GM19043 (cell line): ENCODE measurements at regions not wholly inside any gene's neighbourhood (a gene's known extent, or its start where the extent isn't known, plus 50 kb on each side); places are given as distances from the start of the nearest gene placed in this dataset.

ENCODE experiments used
- ATAC-seq: cut with Tn5 transposase; IDR thresholded peaks from one replicate; pipeline ENCODE4 v1.9.1; 2021; ENCODE audit warnings: low read depth; ENCODE audit not compliant: unreplicated experiment

GRCh38 chr13:107367258-107367657 is 799.3 kb upstream of the ARGLU1 start:
- ATAC-seq = no peak

DNA sequence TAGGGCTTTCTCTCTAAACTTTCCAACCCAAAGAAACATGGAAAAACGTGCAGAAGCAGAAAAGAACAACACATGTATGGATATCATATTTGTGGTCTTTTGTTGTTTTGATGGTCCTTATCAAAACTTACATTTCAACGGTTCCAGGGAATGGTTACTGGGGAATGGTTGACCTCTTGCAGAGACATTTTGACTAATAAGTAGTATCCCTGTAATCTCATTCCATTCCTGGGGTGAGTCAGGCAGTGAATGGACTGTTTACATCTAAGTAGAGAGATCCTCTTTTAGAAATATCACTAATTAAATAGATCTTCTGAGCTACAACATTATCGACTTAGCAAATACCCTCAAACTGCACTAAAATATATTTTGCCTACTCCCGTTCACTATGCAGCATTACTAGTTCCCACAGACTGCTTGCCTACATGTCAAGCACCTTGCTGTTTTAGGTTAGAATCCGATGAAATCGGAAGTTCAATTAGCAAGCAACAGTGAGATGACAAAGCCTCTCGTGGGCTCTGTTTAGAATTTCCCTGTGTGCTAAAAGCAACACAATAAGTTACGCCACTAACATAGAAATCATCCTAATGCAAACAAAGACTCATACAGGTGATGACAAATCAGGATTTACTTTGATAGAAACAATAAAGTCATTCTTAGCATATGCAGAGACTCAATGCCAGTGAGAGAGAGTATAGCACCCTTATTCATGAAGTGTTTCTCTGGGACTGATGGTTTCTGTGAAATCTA is 797.7 kb upstream of the ARGLU1 start:
- ATAC-seq = no peak

DNA sequence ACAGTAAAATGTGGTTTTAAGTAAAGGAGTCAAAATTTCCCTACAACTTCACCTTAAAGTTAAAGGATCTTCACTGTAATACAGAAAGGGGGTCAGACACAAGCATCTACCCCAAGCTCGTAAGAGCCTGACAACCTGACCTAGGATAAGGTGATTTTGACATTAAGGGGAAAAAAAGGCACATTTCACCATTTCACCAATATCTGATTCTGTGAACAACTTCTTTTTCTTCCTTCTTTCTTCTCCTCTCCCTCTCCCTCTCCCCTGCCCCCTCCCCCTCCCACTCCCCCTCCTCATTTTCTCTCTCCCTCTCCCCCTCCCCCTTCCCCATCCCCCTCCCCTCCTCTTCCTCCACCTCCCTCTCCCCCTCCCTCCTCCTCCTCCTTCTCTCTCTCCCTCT is 796.7 kb upstream of the ARGLU1 start:
- ATAC-seq = no peak

- no peak for ATAC-seq
Observed at GRCh38 chr13:107361666-107362065, 793.7 kb upstream of the ARGLU1 start.

GRCh38 chr13:107360010-107360409 is 792.1 kb upstream of the ARGLU1 start:
- ATAC-seq = no peak

DNA sequence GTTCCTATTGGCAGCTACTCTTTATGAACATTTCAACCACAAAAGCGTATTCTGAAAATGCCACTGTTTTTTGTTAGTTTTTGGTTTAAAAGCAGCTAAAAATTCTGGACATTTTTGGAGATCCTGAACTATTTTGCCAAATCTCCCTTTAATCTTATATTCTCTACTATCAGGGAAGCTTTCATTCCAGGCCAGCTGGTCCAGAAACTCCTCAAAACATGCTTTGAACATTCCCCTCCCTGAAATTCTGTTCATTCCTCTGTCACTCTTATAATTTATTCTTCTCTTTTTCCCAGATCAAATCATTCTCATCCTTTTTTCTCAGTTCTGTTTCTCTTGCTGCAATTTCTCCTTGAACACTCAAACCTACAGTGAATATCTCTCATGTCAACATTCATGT is 790.9 kb upstream of the ARGLU1 start:
- no peak for ATAC-seq

GRCh38 chr13:107351305-107351704 is 783.4 kb upstream of the ARGLU1 start:
- no peak for ATAC-seq

DNA sequence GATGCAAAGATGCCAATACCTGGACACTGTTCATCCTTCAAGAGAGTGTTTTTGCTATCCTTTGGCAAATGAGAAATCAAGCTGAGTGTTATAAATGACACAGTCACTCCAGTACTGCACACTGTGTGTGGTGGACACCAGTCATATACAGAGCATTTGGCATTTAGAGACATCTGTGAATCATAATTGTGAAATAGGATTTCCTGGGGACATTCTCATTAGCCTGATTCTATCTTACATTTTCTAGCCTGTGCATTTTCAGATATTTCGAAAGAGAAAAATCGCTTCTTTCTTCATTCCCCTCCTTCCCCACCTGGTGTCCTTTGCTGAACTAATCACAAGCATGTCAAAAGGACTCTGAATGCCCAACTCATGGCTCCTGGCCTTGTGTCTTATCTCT is 781.0 kb upstream of the ARGLU1 start:
- ATAC-seq = no peak

DNA sequence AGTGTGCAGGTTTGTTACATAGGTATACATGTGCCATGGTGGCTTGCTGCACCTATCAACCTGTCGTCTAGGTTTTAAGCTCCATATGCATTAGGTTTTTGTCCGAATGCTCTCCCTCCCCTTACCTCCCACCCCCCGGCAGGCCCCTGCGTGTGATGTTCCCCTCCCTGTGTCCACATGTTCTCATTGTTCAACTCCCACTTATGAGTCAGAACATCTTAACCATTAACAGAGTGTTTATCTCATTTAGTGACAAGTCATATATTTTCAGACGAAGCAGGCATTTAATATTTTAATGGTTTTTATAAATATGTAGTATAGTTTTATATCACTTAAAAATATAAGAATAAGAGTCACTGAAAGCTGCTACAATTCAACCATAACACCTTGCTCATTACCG is 780.5 kb upstream of the ARGLU1 start:
- ATAC-seq = no peak

DNA sequence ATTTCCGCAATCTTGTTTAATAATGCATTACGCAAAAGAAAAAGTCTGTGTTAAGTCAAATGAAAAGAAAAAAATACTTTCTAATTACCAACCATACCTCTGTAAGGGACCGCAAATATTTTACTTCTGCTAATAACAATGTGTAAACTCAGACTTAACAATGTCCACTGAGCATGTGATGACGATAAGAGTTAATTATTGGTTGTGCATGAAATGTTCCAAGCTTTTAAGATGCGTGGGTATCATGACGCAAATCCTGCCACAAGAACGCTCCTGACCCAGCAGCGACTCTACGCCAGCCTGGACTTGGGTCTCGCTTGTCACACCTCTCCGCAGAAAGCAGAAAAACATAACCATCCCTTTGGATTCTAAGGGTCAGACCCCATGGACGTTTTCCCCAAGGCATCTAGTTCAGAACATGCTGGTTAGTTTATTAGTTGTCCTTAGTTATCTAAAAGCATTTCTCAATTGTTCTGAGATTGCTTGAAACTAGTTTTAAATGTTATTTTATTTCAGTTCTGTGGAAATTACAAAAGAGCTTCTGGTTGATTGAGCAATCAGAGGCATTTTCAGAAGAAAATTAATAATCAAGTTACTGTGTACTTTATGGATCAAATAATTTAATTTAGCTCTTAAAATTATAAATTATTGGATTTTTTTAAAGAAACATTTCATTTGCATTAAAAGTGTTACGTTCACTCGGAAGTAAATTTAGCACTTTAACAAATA is 779.9 kb upstream of the ARGLU1 start:
- no peak for ATAC-seq

DNA sequence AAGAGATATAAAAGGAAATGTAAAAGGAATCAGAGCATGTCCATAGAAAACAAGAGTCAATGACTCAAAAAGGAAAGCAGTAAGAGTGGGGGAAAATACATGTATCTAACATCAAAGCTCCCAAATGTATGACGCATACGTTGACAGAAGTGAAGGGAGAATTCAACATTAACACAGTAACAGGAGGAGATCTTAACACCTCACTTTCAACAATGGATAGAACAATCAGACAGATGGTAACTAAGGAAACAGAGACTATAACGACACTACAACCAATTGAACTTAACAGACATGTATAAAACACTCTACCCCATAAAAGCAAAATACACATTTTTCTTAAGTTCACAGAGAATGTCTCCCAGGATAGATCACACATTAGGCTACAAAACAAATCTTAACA is 774.8 kb upstream of the ARGLU1 start:
- no peak for ATAC-seq

DNA sequence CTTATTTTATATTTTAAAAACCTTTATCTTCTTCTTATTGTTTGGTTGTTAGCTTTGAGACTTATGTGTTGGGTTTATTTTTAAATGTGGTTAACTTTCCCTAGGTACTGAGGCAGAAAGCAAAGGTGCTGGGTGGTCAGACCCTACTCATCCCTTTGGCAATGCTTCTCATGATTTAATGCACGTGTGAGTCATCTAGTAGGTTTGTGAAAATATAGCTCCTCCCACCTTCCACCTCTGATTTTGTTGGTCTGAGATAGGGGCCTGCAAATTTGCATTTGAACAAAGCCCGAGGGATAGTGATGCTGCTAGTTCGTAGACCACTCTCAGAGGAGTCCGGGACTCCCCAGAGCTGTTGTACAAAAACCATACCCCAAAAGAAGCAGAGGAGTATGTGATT is 771.3 kb upstream of the ARGLU1 start:
- no peak for ATAC-seq

- no peak for ATAC-seq
Observed at GRCh38 chr13:107332188-107332587, 764.3 kb upstream of the ARGLU1 start.

GRCh38 chr13:107331359-107331758 is 763.4 kb upstream of the ARGLU1 start:
- no peak for ATAC-seq

DNA sequence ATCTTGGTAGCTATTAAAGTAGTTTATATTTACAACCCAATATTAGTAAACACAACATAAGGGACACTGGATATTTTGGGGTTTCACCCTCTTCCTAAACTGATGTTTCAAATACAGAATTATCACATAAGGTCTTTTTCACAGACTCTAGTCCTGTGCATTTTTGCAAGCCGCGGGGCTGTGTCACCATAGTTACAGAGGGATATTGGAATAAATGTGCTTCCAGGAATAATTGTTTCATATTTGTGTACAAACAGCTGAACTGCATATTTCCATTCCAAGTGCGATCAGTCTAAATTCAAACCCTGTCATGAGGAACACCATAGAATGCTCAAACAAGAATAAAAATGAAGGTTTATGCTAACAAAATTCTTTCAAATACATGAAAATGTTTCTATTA is 762.5 kb upstream of the ARGLU1 start:
- no peak for ATAC-seq

DNA sequence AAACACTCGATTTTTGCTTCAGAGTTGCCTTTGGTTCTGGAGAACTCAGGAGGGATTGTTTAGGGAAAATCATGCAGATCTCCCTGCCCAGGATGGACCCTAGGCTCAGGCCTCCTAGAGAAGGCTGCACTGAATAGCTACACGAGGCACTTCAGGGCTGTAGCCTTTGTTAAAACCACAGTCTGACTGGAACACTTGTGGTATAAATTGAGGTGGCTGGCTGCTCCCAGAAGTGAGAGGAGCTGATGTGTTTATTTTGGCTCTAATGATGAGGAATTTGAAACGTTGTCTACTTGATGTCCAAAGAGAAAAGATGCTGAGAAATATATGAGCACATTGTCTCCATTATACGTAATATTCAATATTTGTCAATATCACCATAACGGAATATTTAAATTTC is 762.1 kb upstream of the ARGLU1 start:
- ATAC-seq = no peak

DNA sequence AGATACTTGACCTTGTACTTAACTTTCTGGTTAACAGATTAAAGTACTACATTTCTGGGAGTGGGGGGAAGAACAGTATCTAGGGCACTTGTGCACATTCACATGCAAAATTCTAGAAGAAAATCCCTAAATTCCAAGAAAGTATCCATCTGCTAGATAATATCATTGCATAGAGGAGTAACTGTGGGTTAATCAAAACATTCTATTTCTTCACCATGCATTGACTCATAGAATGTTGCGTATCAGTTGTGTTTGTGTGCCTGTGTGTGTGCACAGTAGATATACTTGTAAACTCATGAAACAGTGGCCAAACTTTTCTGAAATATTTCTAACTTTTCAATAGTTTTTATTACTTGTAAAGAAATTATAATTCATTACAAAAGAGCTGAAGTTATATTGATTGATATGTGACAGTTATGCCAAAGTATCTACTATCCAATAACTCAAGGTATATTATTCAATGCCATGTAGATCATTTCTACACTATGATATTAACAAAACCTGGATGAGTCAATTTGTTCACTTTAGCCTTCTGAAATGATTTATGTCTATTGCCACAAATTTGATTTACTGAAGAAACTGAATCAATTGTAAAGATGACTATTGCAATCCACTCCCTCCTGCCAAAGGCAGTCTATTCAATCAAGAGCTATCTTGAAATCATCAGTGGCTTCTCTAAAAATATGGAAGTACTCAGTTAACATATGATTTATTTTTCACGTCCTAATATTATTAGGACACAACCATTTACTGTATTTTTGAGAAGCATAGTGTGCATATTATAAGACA is 756.7 kb upstream of the ARGLU1 start:
- ATAC-seq = no peak

DNA sequence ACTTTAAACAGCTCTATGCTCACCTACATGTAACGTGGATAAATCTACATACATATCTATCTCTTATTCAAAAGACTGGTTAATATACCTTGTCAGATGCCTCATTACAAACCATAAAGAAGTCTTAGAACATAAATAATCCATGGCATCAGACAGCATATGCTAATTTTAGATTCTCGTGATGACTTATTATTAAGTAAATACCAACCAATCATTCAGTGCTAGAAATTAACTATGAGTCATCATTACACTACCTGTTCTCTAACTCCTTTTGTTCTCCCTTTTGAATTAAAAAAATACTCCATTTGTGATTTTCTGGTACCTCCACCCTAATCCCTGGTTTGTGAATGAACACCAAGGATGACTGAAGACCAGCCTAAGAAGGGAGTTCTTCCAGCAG is 754.3 kb upstream of the ARGLU1 start:
- ATAC-seq = no peak

DNA sequence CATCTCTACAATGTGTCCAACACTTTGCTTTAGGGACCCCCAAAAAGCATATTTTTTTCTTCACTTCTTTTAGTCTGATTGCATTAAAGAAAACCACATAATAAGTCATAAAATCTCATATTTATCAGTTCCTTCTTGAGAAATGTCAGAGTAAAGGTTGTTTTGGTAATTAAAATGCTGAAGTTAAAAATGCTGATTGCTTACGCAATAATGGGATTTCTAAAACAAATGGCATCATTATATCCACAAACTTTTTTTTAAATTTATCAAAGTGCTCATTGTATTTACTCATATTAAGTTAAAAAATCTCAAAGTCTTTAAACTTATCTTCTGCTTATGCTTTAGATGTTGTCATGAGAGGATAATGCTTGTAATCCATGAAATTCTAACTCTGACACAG is 737.2 kb upstream of the ARGLU1 start:
- no peak for ATAC-seq

DNA sequence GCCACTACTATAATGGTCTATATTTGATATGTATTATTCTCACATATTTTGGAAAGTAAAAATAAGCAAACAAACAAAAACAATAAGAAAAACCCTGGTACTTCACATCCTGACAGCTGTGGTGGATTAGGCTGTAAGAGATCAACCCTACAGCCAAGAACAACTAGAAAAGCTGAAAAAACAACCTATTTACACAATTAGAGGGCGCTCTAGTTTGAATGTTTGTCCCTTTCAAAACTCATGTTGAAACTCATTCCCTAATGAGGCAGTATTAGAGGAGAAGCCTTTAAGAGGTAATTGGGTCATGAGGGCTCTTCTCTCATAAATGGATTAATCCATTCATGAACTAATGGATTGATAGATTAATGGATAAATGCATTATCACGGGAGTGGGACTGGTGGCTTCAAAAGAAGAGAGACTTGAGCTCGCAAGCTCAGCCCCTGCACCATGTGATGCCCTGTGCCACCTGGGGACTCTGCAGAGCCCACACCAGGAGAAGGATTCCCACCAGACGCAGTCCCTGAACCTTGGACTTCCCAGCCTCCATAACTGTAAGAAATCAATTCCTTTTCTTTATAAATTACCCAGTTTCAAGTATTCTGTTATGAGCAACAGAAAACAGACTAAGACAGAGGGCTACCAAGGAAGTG is 733.9 kb upstream of the ARGLU1 start:
- no peak for ATAC-seq

GRCh38 chr13:107299717-107300116 is 731.8 kb upstream of the ARGLU1 start:
- ATAC-seq = no peak
